NB4 (cell line): ENCODE measurements at regions not wholly inside any gene's neighbourhood (a gene's known extent, or its start where the extent isn't known, plus 50 kb on each side); places are given as distances from the start of the nearest gene placed in this dataset.

Source experiments
- DNase-seq: peaks from one replicate; pipeline ENCODE4 v3.0.0; 2010; ENCODE audit warnings: low read depth
- H3K4me3 ChIP-seq: one replicate; pipeline ENCODE4 v1.5.1; 2011; ENCODE audit warnings: mild to moderate bottlenecking, low read depth, low read length, moderate library complexity
- MAX ChIP-seq: IDR thresholded peaks from 2 replicates; pipeline ENCODE4 v1.6.1; 2011; ENCODE audit warnings: low read depth, low read length
- MYC ChIP-seq: IDR thresholded peaks from 2 replicates; pipeline ENCODE4 v1.6.1; 2011; ENCODE audit warnings: low read depth, low read length
- POLR2A ChIP-seq: IDR thresholded peaks from 2 replicates; pipeline ENCODE4 v1.6.1; 2011; ENCODE audit warnings: mild to moderate bottlenecking; ENCODE audit not compliant: insufficient read length; ENCODE audit errors: extremely low read depth
- TF ChIP-seq, protein P1 (sequence below): IDR thresholded peaks from one replicate; pipeline ENCODE4 v1.5.1; 2012; ENCODE audit warnings: low read depth, low read length

GRCh38 chr5:36790847-36791246 is 85.7 kb upstream of the NIPBL start:
- no peak overlapping the region for H3K4me3 ChIP-seq
- TF ChIP-seq POLR2A (no peak), MYC (no peak), MAX (no peak)
- TF ChIP-seq, protein P1, sequence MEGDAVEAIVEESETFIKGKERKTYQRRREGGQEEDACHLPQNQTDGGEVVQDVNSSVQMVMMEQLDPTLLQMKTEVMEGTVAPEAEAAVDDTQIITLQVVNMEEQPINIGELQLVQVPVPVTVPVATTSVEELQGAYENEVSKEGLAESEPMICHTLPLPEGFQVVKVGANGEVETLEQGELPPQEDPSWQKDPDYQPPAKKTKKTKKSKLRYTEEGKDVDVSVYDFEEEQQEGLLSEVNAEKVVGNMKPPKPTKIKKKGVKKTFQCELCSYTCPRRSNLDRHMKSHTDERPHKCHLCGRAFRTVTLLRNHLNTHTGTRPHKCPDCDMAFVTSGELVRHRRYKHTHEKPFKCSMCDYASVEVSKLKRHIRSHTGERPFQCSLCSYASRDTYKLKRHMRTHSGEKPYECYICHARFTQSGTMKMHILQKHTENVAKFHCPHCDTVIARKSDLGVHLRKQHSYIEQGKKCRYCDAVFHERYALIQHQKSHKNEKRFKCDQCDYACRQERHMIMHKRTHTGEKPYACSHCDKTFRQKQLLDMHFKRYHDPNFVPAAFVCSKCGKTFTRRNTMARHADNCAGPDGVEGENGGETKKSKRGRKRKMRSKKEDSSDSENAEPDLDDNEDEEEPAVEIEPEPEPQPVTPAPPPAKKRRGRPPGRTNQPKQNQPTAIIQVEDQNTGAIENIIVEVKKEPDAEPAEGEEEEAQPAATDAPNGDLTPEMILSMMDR = no peak
- DNase-seq = no peak

DNA sequence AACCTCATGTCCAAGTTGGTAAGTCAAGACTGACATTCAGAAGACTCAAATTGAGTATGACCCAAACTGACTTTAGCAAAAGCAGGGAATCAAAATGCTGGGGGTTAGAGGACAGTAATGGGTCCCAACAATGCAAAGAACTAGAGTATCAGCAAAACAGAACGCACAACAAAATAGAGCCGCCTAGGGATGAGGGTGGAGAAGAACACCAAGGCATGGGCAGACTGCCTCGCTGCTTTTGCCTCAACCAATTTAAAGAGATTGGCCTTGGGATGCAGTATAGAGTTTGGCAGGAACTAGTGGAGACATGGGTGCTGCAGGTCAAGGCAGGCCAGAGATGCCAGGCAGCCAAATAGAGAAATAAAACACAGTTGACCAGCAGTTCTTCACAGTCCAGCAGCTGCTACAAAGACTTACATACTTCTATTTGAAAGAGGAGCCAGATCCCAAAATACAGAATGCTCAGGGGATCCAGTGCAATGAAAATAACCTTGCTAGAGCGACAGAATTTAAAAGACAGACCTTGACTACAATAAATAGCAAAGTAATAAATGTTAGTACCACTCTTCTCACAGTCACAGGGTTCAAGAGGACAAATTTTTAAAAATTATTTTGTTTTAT is 83.9 kb upstream of the NIPBL start:
- DNase-seq = no peak
- H3K4me3 ChIP-seq = no peak overlapping the region
- TF ChIP-seq POLR2A (no peak), MAX (no peak), MYC (no peak)
- TF ChIP-seq, protein P1 = no peak

DNA sequence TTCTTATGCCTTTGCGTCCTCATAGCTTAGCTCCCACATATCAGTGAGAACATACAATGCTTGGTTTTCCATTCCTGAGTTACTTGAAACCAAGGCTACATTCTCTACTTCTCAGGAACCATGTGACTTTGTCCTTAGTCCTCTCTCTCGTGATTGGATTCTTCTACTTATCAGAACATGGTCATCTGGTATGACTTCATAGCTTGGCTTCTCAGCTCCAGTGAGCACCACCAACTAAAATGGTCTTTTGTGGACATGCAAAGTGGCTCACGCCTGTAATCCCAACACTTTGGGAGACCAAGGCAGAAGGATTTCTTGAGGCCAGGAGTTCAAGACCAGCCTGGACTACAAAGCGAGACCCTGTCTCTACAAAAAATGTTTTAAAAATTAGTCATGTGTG is 81.2 kb upstream of the NIPBL start:
- TF ChIP-seq MYC (no peak), POLR2A (no peak), MAX (no peak)
- TF ChIP-seq, protein P1 = no peak
- DNase-seq = no peak
- no peak overlapping the region for H3K4me3 ChIP-seq

DNA sequence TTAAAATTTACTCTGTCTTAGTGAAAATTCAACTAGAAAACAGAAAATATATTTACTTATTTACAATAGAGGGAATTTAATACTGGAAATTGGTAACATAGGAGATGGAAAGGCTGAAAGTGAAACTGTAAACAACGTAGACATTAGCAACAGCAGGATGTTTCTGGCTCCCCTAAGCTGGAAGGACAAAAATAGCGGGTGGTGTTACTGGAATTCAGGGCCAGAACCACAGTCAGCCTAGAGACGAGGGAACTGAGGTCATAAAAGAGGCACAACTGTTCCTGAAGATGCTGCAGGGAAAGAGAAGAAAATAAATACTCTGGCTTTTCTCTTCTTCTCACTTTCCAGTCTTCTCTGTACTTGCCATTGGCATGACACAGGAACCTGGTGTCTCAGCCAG is 80.4 kb upstream of the NIPBL start:
- no peak overlapping the region for H3K4me3 ChIP-seq
- TF ChIP-seq, protein P1 = no peak
- TF ChIP-seq MAX (no peak), MYC (no peak), POLR2A (no peak)
- DNase-seq = no peak

DNA sequence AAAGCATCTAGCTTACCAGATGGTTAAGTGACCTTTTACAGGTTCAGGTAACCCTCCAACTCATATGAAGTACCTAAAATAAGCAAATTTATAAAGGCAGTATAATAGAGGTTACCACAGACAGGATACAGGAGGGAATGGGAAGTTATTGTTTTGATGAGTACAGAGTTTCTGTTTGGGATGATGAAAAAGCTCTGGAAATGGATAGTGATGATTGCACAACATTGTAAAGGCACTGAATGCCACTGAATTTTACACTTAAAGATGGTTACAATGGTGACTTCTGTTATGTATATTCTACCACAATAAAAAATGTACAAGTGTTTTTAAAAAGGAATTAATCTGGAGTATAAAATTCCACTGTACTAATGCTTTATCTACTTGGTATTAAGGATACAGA is 75.0 kb upstream of the NIPBL start:
- DNase-seq = no peak
- TF ChIP-seq MYC (no peak), POLR2A (no peak), MAX (no peak)
- TF ChIP-seq, protein P1 = no peak
- no peak overlapping the region for H3K4me3 ChIP-seq
